Caco-2 (cell line): ENCODE measurements at regions not wholly inside any gene's neighbourhood (a gene's known extent, or its start where the extent isn't known, plus 50 kb on each side); places are given as distances from the start of the nearest gene placed in this dataset.

Experiments used
- BruUV-seq: library from RNA; stranded (reverse); fragments of 400-500 nt; replicated peaks from 2 replicates; lab custom pipeline; 2021; lab: Mats Ljungman, UMichigan
- CTCF ChIA-PET: fragments of 300-600 bp; sonication (Branson Sonifier 250); formaldehyde crosslinking; loops from one replicate; lab custom pipeline; 2022; ENCODE audit warnings: antibody characterized with exemption; lab: Charles Lee
- POLR2A ChIA-PET: fragments of 300-600 bp; sonication (Branson Sonifier 250); formaldehyde crosslinking; loops from one replicate; lab custom pipeline; 2022; ENCODE audit warnings: antibody characterized with exemption; lab: Charles Lee
- DNase-seq, 2 experiments: peaks; one replicate each; pipeline versions ENCODE4 v3.0.0 to v3.0.0-alpha.2; 2020 to 2022
- H3K27me3 ChIP-seq: replicated peaks from 2 replicates; pipeline ENCODE4 v1.6.0; 2011; ENCODE audit warnings: low read length; ENCODE audit not compliant: control insufficient read depth, insufficient read depth
- H3K36me3 ChIP-seq: 2 replicates; pipeline ENCODE4 v1.5.1; 2011; ENCODE audit warnings: low read length; ENCODE audit not compliant: control insufficient read depth, insufficient read depth
- H3K4me1 ChIP-seq: fragments of 250-450 bp; sonication (Bioruptor Pico); 2 replicates; pipeline ENCODE4 v1.5.1; 2020; ENCODE audit warnings: mild to moderate bottlenecking
- H3K4me3 ChIP-seq: 2 replicates; pipeline ENCODE4 v1.5.1; 2011; ENCODE audit warnings: low read depth, mild to moderate bottlenecking, control low read depth, low read length
- H3K9me3 ChIP-seq: fragments of 250-450 bp; sonication (Bioruptor Pico); 2 replicates; pipeline ENCODE4 v1.5.1; 2020; ENCODE audit warnings: mild to moderate bottlenecking, moderate library complexity
- H3K27ac Mint-ChIP-seq: one replicate; pipeline ENCODE4 v1.8.0; 2022; ENCODE audit warnings: mixed read lengths; ENCODE audit not compliant: unreplicated experiment
- H3K27me3 Mint-ChIP-seq: one replicate; pipeline ENCODE4 v1.8.0; 2022; ENCODE audit warnings: mixed read lengths; ENCODE audit not compliant: insufficient read depth, unreplicated experiment
- H3K36me3 Mint-ChIP-seq: one replicate; pipeline ENCODE4 v1.8.0; 2022; ENCODE audit warnings: mild to moderate bottlenecking, mixed read lengths; ENCODE audit not compliant: insufficient read depth, unreplicated experiment
- H3K4me1 Mint-ChIP-seq: one replicate; pipeline ENCODE4 v1.8.0; 2022; ENCODE audit warnings: low read depth, mixed read lengths; ENCODE audit not compliant: unreplicated experiment
- H3K4me3 Mint-ChIP-seq: one replicate; pipeline ENCODE4 v1.8.0; 2022; ENCODE audit warnings: mild to moderate bottlenecking, moderate library complexity, mixed read lengths; ENCODE audit not compliant: unreplicated experiment
- H3K9me3 Mint-ChIP-seq: one replicate; pipeline ENCODE4 v1.8.0; 2022; ENCODE audit warnings: mixed read lengths; ENCODE audit not compliant: unreplicated experiment
- intact Hi-C: fragments of 100-400 bp; cut with micrococcal nuclease; formaldehyde crosslinking; loops from one replicate; pipeline ENCODE4 v1.10.0; 2022; ENCODE audit not compliant: unreplicated experiment
- TF ChIP-seq, protein P1 (sequence below), 2 experiments: fragments of 200-600 bp in 1 of 2; IDR thresholded peaks; 1 replicate in 1 of 2; 2 replicates in 1 of 2; pipeline versions ENCODE4 v1.5.1 to v1.8.0; 2011 to 2022; ENCODE audit warnings: antibody characterized with exemption in 1 of 2, control low read depth in 1 of 2, inconsistent platforms in 1 of 2, low read depth in 1 of 2, low read length in 1 of 2, mild to moderate bottlenecking in 1 of 2, moderate library complexity in 1 of 2; ENCODE audit not compliant: insufficient read depth in 1 of 2, severe bottlenecking in 1 of 2, unreplicated experiment in 1 of 2

DNA sequence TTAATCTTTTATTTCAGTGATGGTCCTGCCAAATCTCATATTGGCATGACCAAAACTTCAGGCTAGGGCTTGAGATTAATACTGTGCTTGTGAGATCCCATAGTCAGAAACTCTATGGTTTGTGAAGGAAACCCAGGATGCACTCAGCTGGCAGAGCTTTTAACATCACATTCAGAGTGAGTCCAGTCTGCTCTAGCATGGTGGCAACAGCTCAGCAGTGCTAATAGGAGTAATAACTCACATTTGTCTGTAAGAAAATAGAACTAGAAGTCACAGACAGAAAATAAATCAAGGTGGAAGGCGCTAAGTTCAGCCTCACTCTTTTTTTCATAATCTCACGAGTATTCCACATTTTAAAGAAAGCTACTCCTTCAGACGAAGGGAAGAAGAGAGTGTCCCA is 549.3 kb upstream of the TENM4 start:
- Histone ChIP-seq H3K27me3 (no peaks in the 10 kb centered on the region), H3K4me3 (no peak overlapping the region), H3K36me3 (no peaks in the 10 kb centered on the region), H3K4me1 (no peaks in the 10 kb centered on the region), H3K9me3 (no peaks in the 10 kb centered on the region)
- no peaks in the 10 kb centered on the region for H3K4me1 Mint-ChIP-seq
- no peak for DNase-seq
- no peaks in the 10 kb centered on the region for H3K9me3 Mint-ChIP-seq
- TF ChIP-seq, protein P1, sequence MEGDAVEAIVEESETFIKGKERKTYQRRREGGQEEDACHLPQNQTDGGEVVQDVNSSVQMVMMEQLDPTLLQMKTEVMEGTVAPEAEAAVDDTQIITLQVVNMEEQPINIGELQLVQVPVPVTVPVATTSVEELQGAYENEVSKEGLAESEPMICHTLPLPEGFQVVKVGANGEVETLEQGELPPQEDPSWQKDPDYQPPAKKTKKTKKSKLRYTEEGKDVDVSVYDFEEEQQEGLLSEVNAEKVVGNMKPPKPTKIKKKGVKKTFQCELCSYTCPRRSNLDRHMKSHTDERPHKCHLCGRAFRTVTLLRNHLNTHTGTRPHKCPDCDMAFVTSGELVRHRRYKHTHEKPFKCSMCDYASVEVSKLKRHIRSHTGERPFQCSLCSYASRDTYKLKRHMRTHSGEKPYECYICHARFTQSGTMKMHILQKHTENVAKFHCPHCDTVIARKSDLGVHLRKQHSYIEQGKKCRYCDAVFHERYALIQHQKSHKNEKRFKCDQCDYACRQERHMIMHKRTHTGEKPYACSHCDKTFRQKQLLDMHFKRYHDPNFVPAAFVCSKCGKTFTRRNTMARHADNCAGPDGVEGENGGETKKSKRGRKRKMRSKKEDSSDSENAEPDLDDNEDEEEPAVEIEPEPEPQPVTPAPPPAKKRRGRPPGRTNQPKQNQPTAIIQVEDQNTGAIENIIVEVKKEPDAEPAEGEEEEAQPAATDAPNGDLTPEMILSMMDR (IDR thresholded peaks at IDR 0.05; ENCODE audit: insufficient read depth in 1 of 2, low read depth in 1 of 2, low read length in 1 of 2, severe bottlenecking in 1 of 2, unreplicated experiment in 1 of 2), result no peak
- POLR2A ChIA-PET, result no interaction called here
- H3K4me3 Mint-ChIP-seq, result no peak overlapping the region
- intact Hi-C loops, result no loop called here
- no peak overlapping the region for H3K27ac Mint-ChIP-seq
- CTCF ChIA-PET, result no interaction called here
- peaks cover 13% of the 10 kb centered on the region for H3K27me3 Mint-ChIP-seq
- no TSS peak for BruUV-seq
- H3K36me3 Mint-ChIP-seq, result no peaks in the 10 kb centered on the region

DNA sequence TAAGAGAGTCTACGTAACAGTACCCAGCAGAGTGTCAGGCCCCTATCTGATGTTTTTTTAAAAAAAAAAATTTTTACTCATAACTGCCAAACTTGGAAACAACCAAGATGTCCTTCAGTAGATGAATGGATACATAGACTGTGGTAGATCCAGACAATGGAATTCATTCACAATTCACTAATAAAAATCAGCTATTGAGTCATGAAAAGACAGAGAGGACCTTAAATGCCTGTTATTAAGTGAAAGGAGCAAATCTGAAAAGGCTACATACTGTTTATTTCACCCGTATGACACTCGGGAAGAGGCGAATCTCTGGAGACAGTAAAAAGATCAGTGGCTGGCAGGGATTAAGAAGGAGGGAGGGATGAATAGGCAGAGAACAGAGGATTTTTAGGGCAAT is 541.4 kb upstream of the TENM4 start:
- CTCF ChIA-PET, result no interaction called here
- Histone ChIP-seq H3K9me3 (no peaks in the 10 kb centered on the region), H3K36me3 (no peaks in the 10 kb centered on the region), H3K4me1 (no peaks in the 10 kb centered on the region), H3K27me3 (no peaks in the 10 kb centered on the region), H3K4me3 (no peak overlapping the region)
- H3K27me3 Mint-ChIP-seq, result peaks cover 9% of the 10 kb centered on the region
- H3K9me3 Mint-ChIP-seq, result no peaks in the 10 kb centered on the region
- no TSS peak for BruUV-seq
- no peak overlapping the region for H3K27ac Mint-ChIP-seq
- POLR2A ChIA-PET, result no interaction called here
- DNase-seq, result no peak
- intact Hi-C loops, result no loop called here
- no peak overlapping the region for H3K4me3 Mint-ChIP-seq
- no peaks in the 10 kb centered on the region for H3K4me1 Mint-ChIP-seq
- H3K36me3 Mint-ChIP-seq, result no peaks in the 10 kb centered on the region
- TF ChIP-seq, protein P1 (IDR thresholded peaks at IDR 0.05; ENCODE audit: insufficient read depth in 1 of 2, low read depth in 1 of 2, low read length in 1 of 2, severe bottlenecking in 1 of 2, unreplicated experiment in 1 of 2), result no peak

- Mint-ChIP-seq H3K27me3 (peaks cover 5% of the 10 kb centered on the region), H3K27ac (no peak overlapping the region), H3K4me3 (no peak overlapping the region), H3K4me1 (no peaks in the 10 kb centered on the region), H3K9me3 (no peaks in the 10 kb centered on the region), H3K36me3 (no peaks in the 10 kb centered on the region)
- ChIA-PET POLR2A (no interaction called here), CTCF (no interaction called here)
- no peaks in the 10 kb centered on the region for H3K4me1 ChIP-seq
- intact Hi-C loops, result no loop called here
- H3K36me3 ChIP-seq, result no peaks in the 10 kb centered on the region
- H3K9me3 ChIP-seq, result no peaks in the 10 kb centered on the region
- TF ChIP-seq, protein P1 (IDR thresholded peaks at IDR 0.05; ENCODE audit: insufficient read depth in 1 of 2, low read depth in 1 of 2, low read length in 1 of 2, severe bottlenecking in 1 of 2, unreplicated experiment in 1 of 2), result no peak
- no peak overlapping the region for H3K4me3 ChIP-seq
- no peaks in the 10 kb centered on the region for H3K27me3 ChIP-seq
- no TSS peak for BruUV-seq
- DNase-seq, result no peak
Observed at GRCh38 chr11:79980916-79981315, 540.1 kb upstream of the TENM4 start.
